NCI-H187 treated with DMSO at 0.1 percent for 48 hours (cell line): ENCODE measurements at regions not wholly inside any gene's neighbourhood (a gene's known extent, or its start where the extent isn't known, plus 50 kb on each side); places are given as distances from the start of the nearest gene placed in this dataset.
"Not testable (repeated sequence)": the region's sequence is repeated elsewhere in the genome, so short reads cannot be mapped to it uniquely, and the experiment has no call there.

ENCODE experiments used
- DNase-seq: peaks from one replicate; lab custom pipeline; 2025; lab: John Stamatoyannopoulos, UW

GRCh38 chr14:40119765-40120164 lies 687.5 kb upstream of the FBXO33 start:
- no peak for DNase-seq

GRCh38 chr14:40119321-40119720 lies 687.1 kb upstream of the FBXO33 start:
- DNase-seq, result no peak

- DNase-seq, result no peak
These were observed 683.4 kb upstream of the FBXO33 start for GRCh38 chr14:40115583-40115982.

- DNase-seq, result no peak
These were observed 681.4 kb upstream of the FBXO33 start for GRCh38 chr14:40113671-40114070.

- DNase-seq, result no peak
These were observed 668.4 kb upstream of the FBXO33 start for GRCh38 chr14:40100544-40101196.

GRCh38 chr14:40099316-40099715 lies 667.1 kb upstream of the FBXO33 start:
- DNase-seq, result no peak

GRCh38 chr14:40098468-40098867 lies 666.2 kb upstream of the FBXO33 start:
- no peak for DNase-seq

- DNase-seq, result no peak
These were observed 664.7 kb upstream of the FBXO33 start for GRCh38 chr14:40096968-40097367.

- DNase-seq, result no peak
These were observed 661.6 kb upstream of the FBXO33 start for GRCh38 chr14:40093800-40094199.

- no peak for DNase-seq
These were observed 641.9 kb upstream of the FBXO33 start for GRCh38 chr14:40074169-40074568.

GRCh38 chr14:40072175-40072574 lies 639.9 kb upstream of the FBXO33 start:
- no peak for DNase-seq

GRCh38 chr14:40058901-40059897 lies 627.0 kb upstream of the FBXO33 start:
- DNase-seq, result no peak

GRCh38 chr14:40053416-40053815 lies 621.2 kb upstream of the FBXO33 start:
- DNase-seq, result no peak

- no peak for DNase-seq
These were observed 596.8 kb upstream of the FBXO33 start for GRCh38 chr14:40028991-40029390.

- DNase-seq, result no peak
These were observed 592.9 kb upstream of the FBXO33 start for GRCh38 chr14:40025101-40025500.

GRCh38 chr14:40010961-40011360 lies 578.7 kb upstream of the FBXO33 start:
- no peak for DNase-seq

- no peak for DNase-seq
These were observed 577.5 kb upstream of the FBXO33 start for GRCh38 chr14:40009771-40010170.

- not testable (repeated sequence) for DNase-seq
These were observed 576.1 kb upstream of the FBXO33 start for GRCh38 chr14:40008345-40008744.

- no peak for DNase-seq
These were observed 572.8 kb upstream of the FBXO33 start for GRCh38 chr14:40004871-40005500.

- DNase-seq, result no peak
These were observed 571.5 kb upstream of the FBXO33 start for GRCh38 chr14:40003773-40004172.

- no peak for DNase-seq
These were observed 566.6 kb upstream of the FBXO33 start for GRCh38 chr14:39998854-39999253.

GRCh38 chr14:39998114-39998513 lies 565.9 kb upstream of the FBXO33 start:
- DNase-seq, result no peak

- peak; percentile 92 for DNase-seq
These were observed 558.8 kb upstream of the FBXO33 start for GRCh38 chr14:39991041-39991440.
